ENCODE measurements at regions not wholly inside any gene's neighbourhood (a gene's known extent, or its start where the extent isn't known, plus 50 kb on each side); places are given as distances from the start of the nearest gene placed in this dataset.

- Histone ChIP-seq H3K27me3 (ENCODE audit: insufficient read depth, low read length, poor library complexity) (peaks cover 4% of the 10 kb centered on the region), H3K4me3 (ENCODE audit: low read depth in 1 of 2, low read length in 2 of 2) (no peak overlapping the region), H4K20me1 (ENCODE audit: insufficient read depth, low read length) (no peaks in the 10 kb centered on the region), H3K4me1 (ENCODE audit: insufficient read depth, low read length) (no peaks in the 10 kb centered on the region), H2AFZ (ENCODE audit: low read depth, low read length) (no peak overlapping the region), H3K9ac (ENCODE audit: low read depth, low read length) (no peak overlapping the region), H3K36me3 (ENCODE audit: insufficient read depth, low read length) (no peaks in the 10 kb centered on the region), H3K9me3 (ENCODE audit: insufficient read depth, low read length, severe bottlenecking) (no peaks in the 10 kb centered on the region), H3K4me2 (ENCODE audit: insufficient read depth, low read length) (no peak overlapping the region), H3K27ac (ENCODE audit: low read length) (no peak overlapping the region), H3K79me2 (ENCODE audit: insufficient read depth, low read length) (no peaks in the 10 kb centered on the region)
- TF ChIP-seq EZH2 (IDR thresholded peaks at IDR 0.05; ENCODE audit: borderline replicate concordance, low read depth, low read length, severe bottlenecking) (no peak), CTCF (IDR thresholded peaks at IDR 0.05; ENCODE audit: borderline replicate concordance, extremely low read depth, low read length, poor library complexity, severe bottlenecking) (no peak)
- ATAC-seq (ENCODE audit: insufficient read depth, low read depth) (no peak), DNase-seq (no peak)
Observed at GRCh38 chr7:88492153-88492552, 185.5 kb upstream of the STEAP4 start.

DNA sequence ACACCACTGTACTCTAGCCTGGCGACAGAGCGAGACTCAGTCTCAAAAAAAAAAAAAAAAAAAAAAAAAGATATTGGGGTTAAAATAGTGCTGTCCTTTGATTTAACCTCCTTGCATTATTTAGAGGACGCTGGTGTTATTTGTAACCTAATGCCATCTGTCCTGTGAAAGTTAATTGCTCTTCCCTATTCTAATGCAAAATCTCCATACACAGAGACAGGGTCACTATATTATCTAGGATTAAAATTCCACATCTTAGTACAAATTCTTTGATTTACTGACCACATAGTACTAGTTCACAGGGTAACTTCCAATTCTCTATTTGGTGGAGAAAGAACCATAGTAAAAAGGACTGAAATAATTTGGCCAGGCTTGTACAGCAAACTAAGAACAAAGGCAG is 184.2 kb upstream of the STEAP4 start:
- Histone ChIP-seq H3K27ac (ENCODE audit: low read length) (no peak overlapping the region), H3K4me3 (ENCODE audit: low read depth in 1 of 2, low read length in 2 of 2) (no peak overlapping the region), H4K20me1 (ENCODE audit: insufficient read depth, low read length) (no peaks in the 10 kb centered on the region), H3K4me1 (ENCODE audit: insufficient read depth, low read length) (no peaks in the 10 kb centered on the region), H3K36me3 (ENCODE audit: insufficient read depth, low read length) (no peaks in the 10 kb centered on the region), H3K9ac (ENCODE audit: low read depth, low read length) (no peak overlapping the region), H2AFZ (ENCODE audit: low read depth, low read length) (no peak overlapping the region), H3K27me3 (ENCODE audit: insufficient read depth, low read length, poor library complexity) (peaks cover 4% of the 10 kb centered on the region), H3K79me2 (ENCODE audit: insufficient read depth, low read length) (no peaks in the 10 kb centered on the region), H3K9me3 (ENCODE audit: insufficient read depth, low read length, severe bottlenecking) (no peaks in the 10 kb centered on the region), H3K4me2 (ENCODE audit: insufficient read depth, low read length) (no peak overlapping the region)
- ATAC-seq (ENCODE audit: insufficient read depth, low read depth), result no peak
- DNase-seq, result no peak
- no peak for TF ChIP-seq EZH2 (IDR thresholded peaks at IDR 0.05; ENCODE audit: borderline replicate concordance, low read depth, low read length, severe bottlenecking)
- TF ChIP-seq CTCF (IDR thresholded peaks at IDR 0.05; ENCODE audit: borderline replicate concordance, extremely low read depth, low read length, poor library complexity, severe bottlenecking), result no peak

DNA sequence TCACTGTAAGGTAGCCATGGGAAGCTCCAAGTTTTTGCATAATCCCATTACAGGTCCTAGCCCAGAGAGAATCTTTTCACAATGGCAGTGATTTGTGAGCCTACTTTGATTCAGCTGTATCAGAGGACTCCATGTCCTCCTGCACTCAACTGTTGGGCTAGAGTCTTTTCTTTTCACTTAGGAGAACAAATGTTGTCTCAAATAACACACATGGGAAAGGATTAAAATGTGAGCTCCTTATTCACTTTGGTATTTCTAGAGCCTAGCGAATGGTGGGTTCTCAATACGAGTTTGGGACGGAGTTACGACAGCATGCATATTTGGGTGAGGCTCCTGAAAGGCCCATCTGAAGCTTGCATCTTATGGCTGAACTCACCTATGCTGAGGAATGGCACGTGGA is 183.5 kb upstream of the STEAP4 start:
- Histone ChIP-seq H4K20me1 (ENCODE audit: insufficient read depth, low read length) (no peaks in the 10 kb centered on the region), H3K9ac (ENCODE audit: low read depth, low read length) (no peak overlapping the region), H3K4me2 (ENCODE audit: insufficient read depth, low read length) (no peak overlapping the region), H3K79me2 (ENCODE audit: insufficient read depth, low read length) (no peaks in the 10 kb centered on the region), H3K36me3 (ENCODE audit: insufficient read depth, low read length) (no peaks in the 10 kb centered on the region), H3K27ac (ENCODE audit: low read length) (no peak overlapping the region), H3K9me3 (ENCODE audit: insufficient read depth, low read length, severe bottlenecking) (no peaks in the 10 kb centered on the region), H2AFZ (ENCODE audit: low read depth, low read length) (no peak overlapping the region), H3K4me1 (ENCODE audit: insufficient read depth, low read length) (no peaks in the 10 kb centered on the region), H3K27me3 (ENCODE audit: insufficient read depth, low read length, poor library complexity) (peaks cover 4% of the 10 kb centered on the region), H3K4me3 (ENCODE audit: low read depth in 1 of 2, low read length in 2 of 2) (no peak overlapping the region)
- DNase-seq, result no peak
- TF ChIP-seq EZH2 (IDR thresholded peaks at IDR 0.05; ENCODE audit: borderline replicate concordance, low read depth, low read length, severe bottlenecking) (no peak), CTCF (IDR thresholded peaks at IDR 0.05; ENCODE audit: borderline replicate concordance, extremely low read depth, low read length, poor library complexity, severe bottlenecking) (no peak)
- ATAC-seq (ENCODE audit: insufficient read depth, low read depth), result no peak

DNA sequence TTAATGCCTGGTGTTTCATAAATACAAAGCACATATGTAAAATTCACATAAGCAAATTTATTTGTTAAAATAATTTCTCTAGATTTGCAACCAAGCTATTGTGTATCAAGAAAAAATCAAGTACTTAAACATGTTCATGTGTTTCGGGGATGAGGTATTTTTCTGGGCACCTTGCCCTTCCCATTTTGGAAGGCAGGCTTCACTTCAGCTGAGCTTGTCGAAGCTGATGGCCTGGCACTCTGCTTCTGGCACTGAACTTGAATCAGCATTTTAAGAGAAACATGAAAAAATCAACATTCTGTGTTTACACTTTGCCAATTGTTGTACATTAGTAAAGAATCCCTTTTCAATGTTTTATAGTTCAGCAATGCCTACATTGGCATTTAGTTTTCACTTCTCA is 179.1 kb upstream of the STEAP4 start:
- H3K27me3 ChIP-seq (ENCODE audit: insufficient read depth, low read length, poor library complexity), result no peaks in the 10 kb centered on the region
- H4K20me1 ChIP-seq (ENCODE audit: insufficient read depth, low read length), result no peaks in the 10 kb centered on the region
- ATAC-seq (ENCODE audit: insufficient read depth, low read depth), result no peak
- no peak overlapping the region for H3K4me3 ChIP-seq (ENCODE audit: low read depth in 1 of 2, low read length in 2 of 2)
- H3K36me3 ChIP-seq (ENCODE audit: insufficient read depth, low read length), result no peaks in the 10 kb centered on the region
- no peak overlapping the region for H2AFZ ChIP-seq (ENCODE audit: low read depth, low read length)
- no peaks in the 10 kb centered on the region for H3K9me3 ChIP-seq (ENCODE audit: insufficient read depth, low read length, severe bottlenecking)
- H3K9ac ChIP-seq (ENCODE audit: low read depth, low read length), result no peak overlapping the region
- no peaks in the 10 kb centered on the region for H3K79me2 ChIP-seq (ENCODE audit: insufficient read depth, low read length)
- H3K4me1 ChIP-seq (ENCODE audit: insufficient read depth, low read length), result no peaks in the 10 kb centered on the region
- H3K27ac ChIP-seq (ENCODE audit: low read length), result no peak overlapping the region
- no peak for DNase-seq
- no peak overlapping the region for H3K4me2 ChIP-seq (ENCODE audit: insufficient read depth, low read length)
- no peak for TF ChIP-seq EZH2 (IDR thresholded peaks at IDR 0.05; ENCODE audit: borderline replicate concordance, low read depth, low read length, severe bottlenecking)
- TF ChIP-seq CTCF (IDR thresholded peaks at IDR 0.05; ENCODE audit: borderline replicate concordance, extremely low read depth, low read length, poor library complexity, severe bottlenecking), result no peak

All from DND-41 (cell line).